GM10248 (cell line): ENCODE measurements at regions not wholly inside any gene's neighbourhood (a gene's known extent, or its start where the extent isn't known, plus 50 kb on each side); places are given as distances from the start of the nearest gene placed in this dataset.

Experiments
- CTCF ChIA-PET: fragments of 300-600 bp; sonication (Branson Sonifier 250); formaldehyde crosslinking; extraction: SDS; loops from one replicate; lab custom pipeline; 2021; ENCODE audit warnings: antibody characterized with exemption; lab: Yijun Ruan, JAX
- POLR2A ChIA-PET: fragments of 350-650 bp; sonication (Branson Sonifier 250); formaldehyde crosslinking; extraction: SDS; loops from one replicate; lab custom pipeline; 2020; ENCODE audit warnings: antibody characterized with exemption; lab: Yijun Ruan, JAX
- DNase-seq: peaks from one replicate; pipeline ENCODE4 v3.0.0; 2012; ENCODE audit errors: extremely low spot score
- CTCF ChIP-seq: IDR thresholded peaks from 2 replicates; pipeline ENCODE4 v1.5.1; 2012; ENCODE audit warnings: mild to moderate bottlenecking, low read depth; ENCODE audit errors: extremely low read depth, missing control alignments, control extremely low read depth

- POLR2A ChIA-PET = no interaction called here
- no peak for TF ChIP-seq CTCF
- CTCF ChIA-PET = interaction anchor here (1.0 to 2.3 kb wide), 5 partner anchors 8 to 42 kb away, joined by 3 to 25 read pairs (median 5); no protein-coding TSS in a partner anchor
- no peak for DNase-seq
Observed at GRCh38 chr13:90866006-90866405, 481.5 kb upstream of the MIR17HG start.

- peak; percentile 22 for DNase-seq
- CTCF ChIA-PET = interaction anchor here (1.0 to 2.3 kb wide), 6 partner anchors 9 to 40 kb away, joined by 3 to 25 read pairs (median 4); no protein-coding TSS in a partner anchor
- peak; percentile 62 for TF ChIP-seq CTCF
- POLR2A ChIA-PET = no interaction called here
Observed at GRCh38 chr13:90867336-90867683, 480.2 kb upstream of the MIR17HG start.

GRCh38 chr13:90868321-90868920, 479.1 kb upstream of the MIR17HG start:
- ChIA-PET POLR2A (no interaction called here), CTCF (interaction anchor here (2.3 kb wide), 1 partner anchor 11 kb away, joined by 25 read pairs; no protein-coding TSS in a partner anchor)
- TF ChIP-seq CTCF = peak; percentile 58
- no peak for DNase-seq

GRCh38 chr13:90869580-90869979, 477.9 kb upstream of the MIR17HG start:
- POLR2A ChIA-PET = no interaction called here
- no peak for DNase-seq
- CTCF ChIA-PET = interaction anchor here (1.0 kb wide), 3 partner anchors 11 to 14 kb away, joined by 3 to 4 read pairs (median 3); no protein-coding TSS in a partner anchor
- no peak for TF ChIP-seq CTCF

- TF ChIP-seq CTCF = no peak
- DNase-seq = no peak
- CTCF ChIA-PET = no interaction called here
- POLR2A ChIA-PET = no interaction called here
Observed at GRCh38 chr13:90872491-90873025, 474.9 kb upstream of the MIR17HG start.

- ChIA-PET POLR2A (no interaction called here), CTCF (no interaction called here)
- no peak for TF ChIP-seq CTCF
- DNase-seq = no peak
Observed at GRCh38 chr13:90880790-90881189, 466.7 kb upstream of the MIR17HG start.
